Heart left ventricle (tissue), 13 donors: ENCODE measurements at regions not wholly inside any gene's neighbourhood (a gene's known extent, or its start where the extent isn't known, plus 50 kb on each side); places are given as distances from the start of the nearest gene placed in this dataset.

ENCODE experiments used
- CTCF ChIP-seq, 12 donors: fragments of 200-600 bp; sonication (generic) in 4 of 12; IDR thresholded peaks; one replicate each; pipeline versions ENCODE4 v1.5.0 to v1.8.0; 2018 to 2022; ENCODE audit warnings: antibody characterized with exemption in 12 of 12, mild to moderate bottlenecking in 5 of 12
- POLR2A ChIP-seq, 2 donors: fragments of 450-650 bp; IDR thresholded peaks; one replicate each; pipeline ENCODE4 v1.6.1; 2017; ENCODE audit warnings: antibody characterized with exemption in 2 of 2, mild to moderate bottlenecking in 2 of 2, moderate library complexity in 2 of 2
- donor health status: ischemic (EF 13 %, LVEDD 7.1; RV severe dilation, severe dysfunction).
- donor health status: DM: no; HTN: yes; CAD: no.
- donor health status: DM: no; HTN: no; CAD: no.
- donor health status: ischemic (EF 25% LVEDD 6.9; RV normal size, moderate dysfunction).
- donor health status: ischemic (EF 25% LVEDD 5.7; RV mildly dilated, moderate dysfunction).
- donor health status: ischemic (EF 35%, LVEDD 5.7; RV mildly dilated, moderate dysfunction).
- donor health status: nonischemic (EF 11% LVEDD 7.7; RV severe dilation, severe dysfunction).
- donor health status: DM: yes; HTN: yes; CAD: no.
- donor health status: PGD.
- donor health status: ischemic (EF 29% LVEDD 5.4; RV normal size, mild dysfunction).
- donor health status: nonischemic (EF 23%, LVEDD 6.1; RV moderate dilation, normal function).

DNA sequence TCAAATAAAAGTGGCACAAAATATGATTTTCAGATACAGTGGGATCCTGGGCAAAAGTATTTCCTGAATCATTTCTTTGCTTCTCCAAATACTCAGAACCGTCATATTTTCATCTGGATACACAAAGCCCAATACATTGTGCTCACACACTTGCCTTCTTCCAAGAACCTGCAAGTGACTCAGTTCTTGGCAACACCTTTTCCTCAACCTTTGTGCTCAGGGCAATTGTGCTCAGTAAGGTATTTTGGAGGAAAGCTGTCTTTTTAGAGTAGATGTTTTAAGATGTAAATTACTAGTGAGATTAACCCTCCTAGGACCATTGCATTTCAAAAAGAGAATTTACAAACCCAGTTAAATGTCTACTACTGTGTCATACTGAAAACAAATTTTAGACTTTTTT is 233.5 kb downstream of the EFNB2 start:
- TF ChIP-seq POLR2A (IDR thresholded peaks at IDR 0.05) (no peak), CTCF (IDR thresholded peaks at IDR 0.05) (no peak)
